Upper lobe of left lung (tissue), 6 donors: ENCODE measurements at regions not wholly inside any gene's neighbourhood (a gene's known extent, or its start where the extent isn't known, plus 50 kb on each side); places are given as distances from the start of the nearest gene placed in this dataset.
A peak's percentile ranks its signal among the peaks of the same experiment; 100 is the strongest.

Experiments used
- ATAC-seq, 2 donors: fragments of 200-7000 bp; cut with Tn5 transposase; one replicate each; pipeline ENCODE4 v1.9.1; 2022; ENCODE audit warnings: mild to moderate bottlenecking in 2 of 2, moderate library complexity in 2 of 2; ENCODE audit not compliant: low FRiP score in 2 of 2
- DNase-seq, 2 donors: peaks; one replicate each; pipeline ENCODE4 v3.0.0-alpha.2; 2019 to 2020
- H3K27ac ChIP-seq, 4 donors: fragments of 200-600 bp; sonication (generic); one replicate each; pipeline ENCODE4 v1.5.1; 2016 to 2019
- H3K27me3 ChIP-seq, 4 donors: fragments of 200-600 bp; sonication (generic); one replicate each; pipeline ENCODE4 v1.5.1; 2017 to 2019
- H3K36me3 ChIP-seq, 4 donors: fragments of 200-600 bp; sonication (generic); one replicate each; pipeline ENCODE4 v1.5.1; 2016 to 2019
- H3K4me1 ChIP-seq, 4 donors: fragments of 200-600 bp; sonication (generic); one replicate each; pipeline ENCODE4 v1.5.1; 2018 to 2019
- H3K4me3 ChIP-seq, 4 donors: fragments of 200-600 bp; sonication (generic); one replicate each; pipeline ENCODE4 v1.5.1; 2017 to 2019; ENCODE audit warnings: mild to moderate bottlenecking in 2 of 4, moderate library complexity in 1 of 4
- H3K9me3 ChIP-seq, 4 donors: fragments of 200-600 bp; sonication (generic); one replicate each; pipeline ENCODE4 v1.5.1; 2018 to 2019
- EP300 ChIP-seq, 4 donors: sonication (generic); formaldehyde crosslinking; IDR thresholded peaks; one replicate each; pipeline ENCODE4 v1.5.1; 2017; ENCODE audit warnings: antibody characterized with exemption in 4 of 4, control low read depth in 2 of 4
- POLR2A ChIP-seq, 4 donors: fragments of 450-650 bp; IDR thresholded peaks; one replicate each; pipeline ENCODE4 v1.5.1; 2016 to 2017; ENCODE audit warnings: antibody characterized with exemption in 4 of 4, mild to moderate bottlenecking in 2 of 4
- POLR2AphosphoS5 ChIP-seq, 2 donors: sonication (generic); formaldehyde crosslinking; IDR thresholded peaks; one replicate each; pipeline ENCODE4 v1.5.1; 2017; ENCODE audit warnings: antibody characterized with exemption in 2 of 2
- WGBS, 2 donors: methylation state at CpG; one replicate each; pipeline ENCODE4 v1.1.5; 2017 to 2018; 5-methylcytosine and 5-hydroxymethylcytosine counted together
- TF ChIP-seq, protein P1 (sequence below), 6 experiments: fragments of 450-650 bp in 4 of 6; fragments of 200-600 bp in 2 of 6; sonication (generic) in 2 of 6; IDR thresholded peaks; one replicate each; pipeline ENCODE4 v1.5.1; 2016 to 2019; ENCODE audit warnings: antibody characterized with exemption in 6 of 6
- donor health status: DM: no; HTN: no; CAD: no; lungs with moderate emphysema.
- donor health status: DM: no; HTN: yes; CAD: no; lungs with severe emphysema.

DNA sequence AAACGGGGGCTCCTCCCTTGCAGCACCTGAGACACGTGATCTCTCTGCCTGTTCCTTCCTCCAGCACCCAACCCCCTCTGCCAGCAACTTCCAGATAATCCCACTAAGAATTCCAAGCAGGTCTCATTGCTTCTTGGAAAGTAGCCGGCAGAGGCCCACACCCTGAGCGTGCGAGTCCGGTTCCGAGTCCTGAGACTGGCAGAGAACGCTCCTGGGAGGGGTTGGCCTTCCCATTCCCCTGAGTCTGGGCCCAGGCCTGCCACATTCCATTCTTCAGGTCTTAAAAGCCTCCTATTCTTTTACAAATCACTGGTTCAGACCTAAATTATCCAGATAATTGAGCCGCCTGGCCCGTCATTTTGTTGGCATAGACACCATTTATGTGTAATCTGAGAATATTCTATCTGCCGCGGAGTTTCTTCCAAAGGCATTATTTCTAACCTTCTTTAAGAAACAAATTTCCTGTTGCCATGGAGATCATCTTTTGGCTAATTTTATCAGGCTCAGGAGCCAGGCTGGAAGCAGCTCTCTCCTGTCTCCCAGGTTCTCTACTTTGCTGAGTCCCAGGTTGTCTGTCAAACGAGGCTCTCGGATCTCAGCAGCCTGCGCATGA is 165.4 kb downstream of the MYCN start:
- TF ChIP-seq POLR2AphosphoS5 (IDR thresholded peaks at IDR 0.05) (no peak), EP300 (IDR thresholded peaks at IDR 0.05) (no peak), POLR2A (IDR thresholded peaks at IDR 0.05) (no peak)
- TF ChIP-seq, protein P1, sequence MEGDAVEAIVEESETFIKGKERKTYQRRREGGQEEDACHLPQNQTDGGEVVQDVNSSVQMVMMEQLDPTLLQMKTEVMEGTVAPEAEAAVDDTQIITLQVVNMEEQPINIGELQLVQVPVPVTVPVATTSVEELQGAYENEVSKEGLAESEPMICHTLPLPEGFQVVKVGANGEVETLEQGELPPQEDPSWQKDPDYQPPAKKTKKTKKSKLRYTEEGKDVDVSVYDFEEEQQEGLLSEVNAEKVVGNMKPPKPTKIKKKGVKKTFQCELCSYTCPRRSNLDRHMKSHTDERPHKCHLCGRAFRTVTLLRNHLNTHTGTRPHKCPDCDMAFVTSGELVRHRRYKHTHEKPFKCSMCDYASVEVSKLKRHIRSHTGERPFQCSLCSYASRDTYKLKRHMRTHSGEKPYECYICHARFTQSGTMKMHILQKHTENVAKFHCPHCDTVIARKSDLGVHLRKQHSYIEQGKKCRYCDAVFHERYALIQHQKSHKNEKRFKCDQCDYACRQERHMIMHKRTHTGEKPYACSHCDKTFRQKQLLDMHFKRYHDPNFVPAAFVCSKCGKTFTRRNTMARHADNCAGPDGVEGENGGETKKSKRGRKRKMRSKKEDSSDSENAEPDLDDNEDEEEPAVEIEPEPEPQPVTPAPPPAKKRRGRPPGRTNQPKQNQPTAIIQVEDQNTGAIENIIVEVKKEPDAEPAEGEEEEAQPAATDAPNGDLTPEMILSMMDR (IDR thresholded peaks at IDR 0.05) = no peak
- Histone ChIP-seq H3K36me3 (no peaks in the 10 kb centered on the region), H3K27ac (no peak overlapping the region), H3K4me1 (no peaks in the 10 kb centered on the region), H3K9me3 (no peaks in the 10 kb centered on the region), H3K27me3 (no peaks in the 10 kb centered on the region), H3K4me3 (no peak overlapping the region)
- no peak for DNase-seq
- 72 to 90% methylated on average over 15 of the region's 15 CpGs for WGBS, 2 donors
- peak in 1 of 2 donors; percentile 31 for ATAC-seq

DNA sequence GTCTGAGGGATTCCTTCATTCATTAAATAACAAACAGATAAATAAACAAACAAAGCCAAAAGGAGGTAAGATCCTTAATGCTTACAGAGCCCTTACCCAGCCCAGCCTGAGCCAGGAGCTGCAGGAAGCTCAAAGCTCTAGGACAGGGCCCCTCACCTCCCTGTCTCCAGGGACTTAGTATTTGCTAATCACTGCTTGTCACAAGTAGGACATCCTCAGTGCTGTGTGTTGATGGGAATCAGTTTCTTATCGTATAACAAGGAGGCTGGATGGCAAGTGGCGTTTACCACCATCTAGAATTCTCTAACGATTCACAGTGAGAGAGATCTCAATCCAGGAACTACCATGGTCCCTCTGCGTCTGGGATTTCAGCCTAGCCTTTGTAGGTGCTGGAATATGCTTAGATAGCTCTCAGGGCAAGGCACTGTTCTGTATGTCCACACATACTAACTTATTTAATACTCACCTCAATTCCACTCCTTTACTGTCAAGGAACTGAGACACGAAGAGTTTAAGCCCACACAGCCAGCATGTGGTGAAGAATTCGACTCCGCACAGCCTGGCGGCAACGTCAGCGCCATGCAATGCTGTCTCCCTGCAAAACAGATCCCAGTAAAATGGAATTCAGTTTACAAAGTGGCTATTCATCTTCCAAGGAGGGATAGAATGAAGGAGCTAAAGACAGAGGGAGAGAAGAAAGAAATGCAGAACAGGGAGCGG is 164.8 kb downstream of the MYCN start:
- no peaks in the 10 kb centered on the region for H3K36me3 ChIP-seq
- 79 to 87% methylated on average over 9 to 11 of the region's 11 CpGs for WGBS, 2 donors

DNA sequence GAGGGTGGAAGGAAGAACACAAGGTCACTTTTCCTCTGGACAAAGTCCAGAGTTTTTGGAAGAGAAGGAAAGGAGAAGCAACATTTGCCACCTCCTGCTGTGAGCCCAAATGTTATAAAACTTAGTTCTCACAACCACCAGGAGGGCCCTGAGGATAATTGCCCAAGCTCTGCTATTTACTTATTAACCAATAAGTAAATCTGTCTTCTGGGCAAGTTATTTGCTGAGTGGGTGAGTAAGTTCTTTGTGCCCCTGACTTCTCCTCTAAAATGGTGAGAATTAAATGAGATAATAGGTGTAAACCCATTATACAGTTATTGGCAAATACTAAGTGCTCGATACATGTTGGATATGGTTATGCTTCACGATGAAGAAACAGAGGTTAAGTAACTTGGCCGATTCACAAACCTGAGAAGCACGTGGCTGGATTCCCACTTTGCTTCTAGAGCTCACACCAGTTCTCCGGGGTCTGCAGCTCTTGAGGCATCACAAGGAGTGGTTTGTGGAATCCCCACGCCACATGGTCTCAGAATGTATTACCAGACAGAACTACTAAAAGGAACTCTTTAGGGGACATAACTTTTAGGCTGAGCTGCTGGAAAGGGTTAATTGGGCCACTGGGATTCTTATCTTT is 164.1 kb downstream of the MYCN start:
- Histone ChIP-seq H3K4me1 (no peaks in the 10 kb centered on the region), H3K27ac (no peak overlapping the region), H3K36me3 (no peaks in the 10 kb centered on the region), H3K4me3 (no peak overlapping the region), H3K27me3 (no peaks in the 10 kb centered on the region), H3K9me3 (no peaks in the 10 kb centered on the region)
- TF ChIP-seq POLR2AphosphoS5 (IDR thresholded peaks at IDR 0.05) = no peak
- TF ChIP-seq, protein P1 (IDR thresholded peaks at IDR 0.05) = no peak
- no peak for TF ChIP-seq EP300 (IDR thresholded peaks at IDR 0.05)
- TF ChIP-seq POLR2A (IDR thresholded peaks at IDR 0.05) = no peak
- WGBS, 2 donors = 83 to 89% methylated on average over 6 of the region's 6 CpGs
- ATAC-seq (no peak), DNase-seq (no peak)

More for the DNA sequence above, 164.8 kb downstream of the MYCN start:
- H3K4me3 ChIP-seq = no peak overlapping the region
- DNase-seq (no peak), ATAC-seq (no peak)
- no peaks in the 10 kb centered on the region for H3K9me3 ChIP-seq
- H3K27me3 ChIP-seq = no peaks in the 10 kb centered on the region
- H3K4me1 ChIP-seq = no peaks in the 10 kb centered on the region
- no peak overlapping the region for H3K27ac ChIP-seq
- TF ChIP-seq POLR2A (IDR thresholded peaks at IDR 0.05) = no peak
- TF ChIP-seq, protein P1 (IDR thresholded peaks at IDR 0.05) = no peak
- no peak for TF ChIP-seq POLR2AphosphoS5 (IDR thresholded peaks at IDR 0.05)
- TF ChIP-seq EP300 (IDR thresholded peaks at IDR 0.05) = no peak

- DNase-seq (no peak), ATAC-seq (no peak)
- Histone ChIP-seq H3K4me3 (no peak overlapping the region), H3K9me3 (no peaks in the 10 kb centered on the region), H3K36me3 (no peaks in the 10 kb centered on the region), H3K4me1 (no peaks in the 10 kb centered on the region), H3K27me3 (no peaks in the 10 kb centered on the region), H3K27ac (no peak overlapping the region)
- 89 to 96% methylated on average over 12 of the region's 12 CpGs for WGBS, 2 donors
- TF ChIP-seq EP300 (IDR thresholded peaks at IDR 0.05) (no peak), POLR2AphosphoS5 (IDR thresholded peaks at IDR 0.05) (no peak), POLR2A (IDR thresholded peaks at IDR 0.05) (no peak)
- TF ChIP-seq, protein P1 (IDR thresholded peaks at IDR 0.05) = no peak
Observed at GRCh38 chr2:16103614-16104314, 163.4 kb downstream of the MYCN start.
